HEK293T (cell line): ENCODE measurements at regions not wholly inside any gene's neighbourhood (a gene's known extent, or its start where the extent isn't known, plus 50 kb on each side); places are given as distances from the start of the nearest gene placed in this dataset.
"Not testable (repeated sequence)": the region's sequence is repeated elsewhere in the genome, so short reads cannot be mapped to it uniquely, and the experiment has no call there.

Source experiments
- ARNT ChIP-seq: fragments of 450-650 bp; IDR thresholded peaks from 2 replicates; pipeline ENCODE4 v1.6.1; 2017; ENCODE audit warnings: mild to moderate bottlenecking
- CTBP1 ChIP-seq: fragments of 450-650 bp; IDR thresholded peaks from 2 replicates; pipeline ENCODE4 v1.6.1; 2016; ENCODE audit warnings: borderline replicate concordance
- FOXA1 ChIP-seq: fragments of 450-650 bp; IDR thresholded peaks from 2 replicates; pipeline ENCODE4 v1.6.1; 2016; ENCODE audit warnings: mild to moderate bottlenecking
- FOXK2 ChIP-seq: fragments of 450-650 bp; IDR thresholded peaks from 2 replicates; pipeline ENCODE4 v1.6.1; 2016; ENCODE audit warnings: mild to moderate bottlenecking
- L3MBTL2 ChIP-seq: fragments of 450-650 bp; conservative IDR thresholded peaks from 2 replicates; pipeline ENCODE4 v1.6.1; 2016; ENCODE audit warnings: mild to moderate bottlenecking
- LEF1 ChIP-seq: fragments of 450-650 bp; IDR thresholded peaks from 2 replicates; pipeline ENCODE4 v1.6.1; 2017; ENCODE audit warnings: mild to moderate bottlenecking, borderline replicate concordance
- NFRKB ChIP-seq: fragments of 450-650 bp; IDR thresholded peaks from 2 replicates; pipeline ENCODE4 v1.6.1; 2016; ENCODE audit warnings: mild to moderate bottlenecking, moderate library complexity
- PKNOX1 ChIP-seq: fragments of 450-650 bp; IDR thresholded peaks from 2 replicates; pipeline ENCODE4 v1.6.1; 2016
- SUZ12 ChIP-seq: fragments of 450-650 bp; IDR thresholded peaks from 2 replicates; pipeline ENCODE4 v1.6.1; 2016; ENCODE audit warnings: mild to moderate bottlenecking
- TARDBP ChIP-seq: fragments of 450-650 bp; IDR thresholded peaks from 2 replicates; pipeline ENCODE4 v1.6.1; 2016
- ZNF384 ChIP-seq: fragments of 450-650 bp; IDR thresholded peaks from 2 replicates; pipeline ENCODE4 v1.6.1; 2016

- TF ChIP-seq ZNF384, CTBP1, ARNT, TARDBP, SUZ12, PKNOX1, L3MBTL2, NFRKB, LEF1, FOXA1, FOXK2: not testable (repeated sequence)
These were observed 340.2 kb downstream of the BCL2L11 start for GRCh38 chr2:111460901-111461300.
